Astrocyte (in vitro differentiated cells and primary cell): ENCODE measurements at regions not wholly inside any gene's neighbourhood (a gene's known extent, or its start where the extent isn't known, plus 50 kb on each side); places are given as distances from the start of the nearest gene placed in this dataset.

Source experiments
- DNase-seq: peaks from one replicate; pipeline ENCODE4 v3.0.0-alpha.2; 2010; ENCODE audit warnings: low read depth
- FAIRE-seq: peaks from 2 replicates; lab custom pipeline; 2011; peaks lifted over from hg19 to GRCh38; lab: Jason Lieb, UNC
- H2AFZ ChIP-seq: 2 replicates; pipeline ENCODE4 v1.6.0; 2012; ENCODE audit warnings: low read depth, low read length, inconsistent platforms
- H3K27ac ChIP-seq: 2 replicates; pipeline ENCODE4 v1.5.1; 2011; ENCODE audit warnings: low read depth, low read length, inconsistent platforms
- H3K27me3 ChIP-seq: 2 replicates; pipeline ENCODE4 v1.6.0; 2011; ENCODE audit warnings: low read length, inconsistent platforms; ENCODE audit not compliant: insufficient read depth
- H3K36me3 ChIP-seq: 2 replicates; pipeline ENCODE4 v1.5.1; 2011; ENCODE audit warnings: low read length, inconsistent platforms; ENCODE audit not compliant: insufficient read depth
- H3K4me1 ChIP-seq: 2 replicates; pipeline ENCODE4 v1.5.1; 2011; ENCODE audit warnings: low read length, inconsistent platforms; ENCODE audit not compliant: insufficient read depth
- H3K4me2 ChIP-seq: 2 replicates; pipeline ENCODE4 v1.6.0; 2012; ENCODE audit warnings: low read length, inconsistent platforms
- H3K4me3 ChIP-seq: 2 replicates; pipeline ENCODE4 v1.5.1; 2011; ENCODE audit warnings: low read depth, mild to moderate bottlenecking, low read length, inconsistent platforms; ENCODE audit not compliant: insufficient read depth
- H3K79me2 ChIP-seq: 2 replicates; pipeline ENCODE4 v1.6.0; 2012; ENCODE audit warnings: mild to moderate bottlenecking, low read length, inconsistent platforms; ENCODE audit not compliant: insufficient read depth
- H3K9ac ChIP-seq: 2 replicates; pipeline ENCODE4 v1.6.0; 2012; ENCODE audit warnings: mild to moderate bottlenecking, low read length, inconsistent platforms
- H3K9me3 ChIP-seq: 2 replicates; pipeline ENCODE4 v1.5.1; 2012; ENCODE audit warnings: low read depth, mild to moderate bottlenecking, low read length, inconsistent platforms; ENCODE audit not compliant: insufficient read depth
- H4K20me1 ChIP-seq: 2 replicates; pipeline ENCODE4 v1.6.0; 2012; ENCODE audit warnings: low read length, inconsistent platforms; ENCODE audit not compliant: insufficient read depth
- H3K27ac Mint-ChIP-seq: one replicate; pipeline ENCODE4 v1.8.0; 2021; ENCODE audit warnings: mild to moderate bottlenecking, mixed read lengths; ENCODE audit not compliant: unreplicated experiment
- H3K27me3 Mint-ChIP-seq: one replicate; pipeline ENCODE4 v1.8.0; 2021; ENCODE audit warnings: low read depth, mixed read lengths; ENCODE audit not compliant: unreplicated experiment
- H3K36me3 Mint-ChIP-seq: one replicate; pipeline ENCODE4 v1.8.0; 2021; ENCODE audit warnings: low read depth, mixed read lengths; ENCODE audit not compliant: unreplicated experiment
- H3K4me1 Mint-ChIP-seq: one replicate; pipeline ENCODE4 v1.8.0; 2021; ENCODE audit warnings: low read depth, mixed read lengths; ENCODE audit not compliant: unreplicated experiment
- H3K4me3 Mint-ChIP-seq: one replicate; pipeline ENCODE4 v1.8.0; 2021; ENCODE audit warnings: mild to moderate bottlenecking, moderate library complexity, mixed read lengths; ENCODE audit not compliant: unreplicated experiment
- H3K9me3 Mint-ChIP-seq: one replicate; pipeline ENCODE4 v1.8.0; 2021; ENCODE audit warnings: mild to moderate bottlenecking, mixed read lengths; ENCODE audit not compliant: unreplicated experiment
- CTCF ChIP-seq: IDR thresholded peaks from 2 replicates; pipeline ENCODE4 v1.5.1; 2011; ENCODE audit warnings: low read depth, mild to moderate bottlenecking, inconsistent platforms, low read length, moderate library complexity; ENCODE audit not compliant: insufficient read depth
- EZH2 ChIP-seq: IDR thresholded peaks from 2 replicates; pipeline ENCODE4 v1.6.1; 2012; ENCODE audit warnings: mild to moderate bottlenecking, low read length, inconsistent platforms; ENCODE audit not compliant: insufficient read depth

- no peak for FAIRE-seq
- peaks cover 32% of the 10 kb centered on the region for H3K9me3 Mint-ChIP-seq
These were observed 330.2 kb upstream of the SALL3 start for GRCh38 chr18:78649421-78649820.

GRCh38 chr18:78650926-78651325 lies 328.7 kb upstream of the SALL3 start:
- H3K9me3 Mint-ChIP-seq: peaks cover 33% of the 10 kb centered on the region

More at GRCh38 chr18:78649421-78649820, 330.2 kb upstream of the SALL3 start:
- no peaks in the 10 kb centered on the region for H3K4me1 ChIP-seq
- DNase-seq: no peak
- TF ChIP-seq EZH2 (no peak), CTCF (no peak)
- Mint-ChIP-seq H3K4me1 (no peaks in the 10 kb centered on the region), H3K27ac (no peak overlapping the region), H3K4me3 (no peak overlapping the region), H3K36me3 (no peaks in the 10 kb centered on the region), H3K27me3 (no peaks in the 10 kb centered on the region)
- no peaks in the 10 kb centered on the region for H3K27me3 ChIP-seq
- H3K36me3 ChIP-seq: no peaks in the 10 kb centered on the region
- H3K79me2 ChIP-seq: no peaks in the 10 kb centered on the region
- H4K20me1 ChIP-seq: no peaks in the 10 kb centered on the region
- H3K27ac ChIP-seq: no peak overlapping the region
- peaks cover 7% of the 10 kb centered on the region for H3K9me3 ChIP-seq
- no peak overlapping the region for H3K4me2 ChIP-seq
- H3K9ac ChIP-seq: no peak overlapping the region
- H2AFZ ChIP-seq: no peak overlapping the region
- no peak overlapping the region for H3K4me3 ChIP-seq

More at GRCh38 chr18:78650926-78651325, 328.7 kb upstream of the SALL3 start:
- TF ChIP-seq EZH2 (no peak), CTCF (no peak)
- no peaks in the 10 kb centered on the region for H4K20me1 ChIP-seq
- no peak overlapping the region for H3K9ac ChIP-seq
- no peak overlapping the region for H2AFZ ChIP-seq
- peaks cover 3% of the 10 kb centered on the region for H3K9me3 ChIP-seq
- no peak for FAIRE-seq
- H3K4me1 Mint-ChIP-seq: no peaks in the 10 kb centered on the region
- no peaks in the 10 kb centered on the region for H3K36me3 Mint-ChIP-seq
- H3K4me1 ChIP-seq: no peaks in the 10 kb centered on the region
- H3K79me2 ChIP-seq: no peaks in the 10 kb centered on the region
- no peak overlapping the region for H3K4me3 Mint-ChIP-seq
- H3K4me2 ChIP-seq: no peak overlapping the region
- no peaks in the 10 kb centered on the region for H3K36me3 ChIP-seq
- H3K27ac Mint-ChIP-seq: no peak overlapping the region
- H3K4me3 ChIP-seq: no peak overlapping the region
- H3K27ac ChIP-seq: no peak overlapping the region
- H3K27me3 Mint-ChIP-seq: no peaks in the 10 kb centered on the region
- no peak for DNase-seq
- H3K27me3 ChIP-seq: no peaks in the 10 kb centered on the region
